Choroid plexus epithelial cell (primary cell): ENCODE measurements at regions not wholly inside any gene's neighbourhood (a gene's known extent, or its start where the extent isn't known, plus 50 kb on each side); places are given as distances from the start of the nearest gene placed in this dataset.

Experiments
- DNase-seq: peaks from one replicate; pipeline ENCODE4 v3.0.0-alpha.2; 2010; ENCODE audit warnings: low read depth
- H3K4me3 ChIP-seq: 2 replicates; pipeline ENCODE4 v1.5.1; 2011; ENCODE audit warnings: low read depth, mild to moderate bottlenecking, control low read depth, low read length, moderate library complexity
- TF ChIP-seq, protein P1 (sequence below): conservative IDR thresholded peaks from 2 replicates; pipeline ENCODE4 v1.5.1; 2011; ENCODE audit warnings: low read depth, mild to moderate bottlenecking, control low read depth, inconsistent platforms, low read length, moderate library complexity

DNA sequence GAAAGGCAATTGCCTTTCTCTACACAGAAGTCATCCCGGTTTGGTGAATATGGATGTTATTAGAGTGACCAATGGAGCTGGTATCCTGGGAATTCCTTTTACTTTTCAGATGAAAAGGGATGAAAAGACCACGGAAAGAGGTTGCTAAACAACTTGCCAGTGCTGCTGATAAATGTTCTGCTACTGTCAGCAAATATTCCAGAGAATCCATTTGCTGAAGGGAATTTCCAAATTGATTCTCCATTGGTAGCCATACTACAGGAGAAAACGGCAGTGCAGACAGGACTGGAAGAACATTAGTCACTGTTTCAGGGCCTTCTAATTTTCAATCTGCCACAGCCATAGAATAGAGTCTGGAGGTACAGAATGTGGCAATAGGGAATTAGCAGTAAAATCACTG is 451.5 kb downstream of the PCDH11X start:
- DNase-seq, result no peak
- TF ChIP-seq, protein P1, sequence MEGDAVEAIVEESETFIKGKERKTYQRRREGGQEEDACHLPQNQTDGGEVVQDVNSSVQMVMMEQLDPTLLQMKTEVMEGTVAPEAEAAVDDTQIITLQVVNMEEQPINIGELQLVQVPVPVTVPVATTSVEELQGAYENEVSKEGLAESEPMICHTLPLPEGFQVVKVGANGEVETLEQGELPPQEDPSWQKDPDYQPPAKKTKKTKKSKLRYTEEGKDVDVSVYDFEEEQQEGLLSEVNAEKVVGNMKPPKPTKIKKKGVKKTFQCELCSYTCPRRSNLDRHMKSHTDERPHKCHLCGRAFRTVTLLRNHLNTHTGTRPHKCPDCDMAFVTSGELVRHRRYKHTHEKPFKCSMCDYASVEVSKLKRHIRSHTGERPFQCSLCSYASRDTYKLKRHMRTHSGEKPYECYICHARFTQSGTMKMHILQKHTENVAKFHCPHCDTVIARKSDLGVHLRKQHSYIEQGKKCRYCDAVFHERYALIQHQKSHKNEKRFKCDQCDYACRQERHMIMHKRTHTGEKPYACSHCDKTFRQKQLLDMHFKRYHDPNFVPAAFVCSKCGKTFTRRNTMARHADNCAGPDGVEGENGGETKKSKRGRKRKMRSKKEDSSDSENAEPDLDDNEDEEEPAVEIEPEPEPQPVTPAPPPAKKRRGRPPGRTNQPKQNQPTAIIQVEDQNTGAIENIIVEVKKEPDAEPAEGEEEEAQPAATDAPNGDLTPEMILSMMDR, result no peak
- H3K4me3 ChIP-seq, result no peak overlapping the region

DNA sequence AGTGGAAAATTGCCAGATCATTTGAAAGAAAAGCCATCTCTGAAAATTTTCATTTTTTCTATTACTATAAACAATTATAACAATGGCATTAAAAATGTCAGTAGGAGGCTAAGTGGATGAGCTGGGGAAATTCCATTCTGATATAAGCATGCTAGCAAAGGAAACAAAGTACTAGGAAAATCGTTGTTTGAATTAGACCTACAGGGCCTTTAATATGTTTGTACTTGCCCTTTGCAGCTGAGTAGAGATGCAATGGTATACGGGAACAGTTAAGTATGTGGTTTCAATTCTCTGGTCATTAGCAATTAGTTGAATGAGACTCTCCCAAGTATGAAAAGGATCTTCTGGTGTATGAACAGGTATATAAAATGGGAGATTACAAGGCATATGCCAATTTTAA is 452.2 kb downstream of the PCDH11X start:
- TF ChIP-seq, protein P1, result no peak
- no peak for DNase-seq
- H3K4me3 ChIP-seq, result no peak overlapping the region

- TF ChIP-seq, protein P1, result no peak
- DNase-seq, result no peak
- no peak overlapping the region for H3K4me3 ChIP-seq
These were observed 453.0 kb downstream of the PCDH11X start for GRCh38 chrX:92232182-92232581.

DNA sequence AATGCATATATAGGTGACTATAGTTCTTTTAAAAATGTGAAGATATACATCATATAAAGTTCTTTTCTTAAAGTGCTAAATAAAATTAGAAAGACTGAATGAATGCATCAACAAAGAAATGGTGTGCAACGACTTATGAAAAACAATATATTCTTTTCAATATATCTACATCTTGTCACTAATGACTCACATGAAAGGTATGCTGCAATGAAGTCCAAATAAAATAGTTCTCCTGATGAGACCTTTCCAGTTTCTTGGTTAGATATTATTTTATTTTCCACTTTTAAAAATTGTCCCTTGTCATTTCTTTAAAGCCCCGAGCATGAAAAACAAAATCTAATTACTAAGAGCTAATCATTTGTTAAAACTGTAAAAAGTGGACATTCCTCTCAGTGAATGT is 462.1 kb downstream of the PCDH11X start:
- TF ChIP-seq, protein P1, result no peak
- DNase-seq, result no peak
- no peak overlapping the region for H3K4me3 ChIP-seq

DNA sequence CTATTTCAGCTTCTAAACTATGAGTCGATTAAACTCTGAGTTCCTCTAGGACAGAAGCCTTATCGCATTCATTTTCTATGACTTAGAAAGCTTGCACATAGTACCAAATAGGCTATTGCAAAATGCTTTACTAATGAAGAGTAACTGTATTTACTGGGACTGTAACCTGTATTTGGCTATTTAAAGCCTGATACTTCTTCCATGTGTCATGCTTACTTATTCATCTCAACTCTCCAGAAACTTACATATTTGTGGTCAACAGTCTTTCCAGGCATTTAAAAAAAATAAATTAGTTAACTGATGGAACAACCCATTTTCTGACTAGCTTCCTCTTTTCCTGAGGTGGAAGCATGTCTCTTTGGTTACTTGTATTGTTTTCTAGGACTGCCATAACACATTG is 467.9 kb downstream of the PCDH11X start:
- TF ChIP-seq, protein P1, result no peak
- no peak for DNase-seq
- H3K4me3 ChIP-seq, result no peak overlapping the region

- TF ChIP-seq, protein P1, result no peak
- H3K4me3 ChIP-seq, result no peak overlapping the region
- no peak for DNase-seq
These were observed 469.9 kb downstream of the PCDH11X start for GRCh38 chrX:92249125-92249524.

GRCh38 chrX:92260102-92260501 is 480.9 kb downstream of the PCDH11X start:
- no peak for DNase-seq
- TF ChIP-seq, protein P1, result no peak
- no peak overlapping the region for H3K4me3 ChIP-seq
